ENCODE measurements at regions not wholly inside any gene's neighbourhood (a gene's known extent, or its start where the extent isn't known, plus 50 kb on each side); places are given as distances from the start of the nearest gene placed in this dataset.

DNA sequence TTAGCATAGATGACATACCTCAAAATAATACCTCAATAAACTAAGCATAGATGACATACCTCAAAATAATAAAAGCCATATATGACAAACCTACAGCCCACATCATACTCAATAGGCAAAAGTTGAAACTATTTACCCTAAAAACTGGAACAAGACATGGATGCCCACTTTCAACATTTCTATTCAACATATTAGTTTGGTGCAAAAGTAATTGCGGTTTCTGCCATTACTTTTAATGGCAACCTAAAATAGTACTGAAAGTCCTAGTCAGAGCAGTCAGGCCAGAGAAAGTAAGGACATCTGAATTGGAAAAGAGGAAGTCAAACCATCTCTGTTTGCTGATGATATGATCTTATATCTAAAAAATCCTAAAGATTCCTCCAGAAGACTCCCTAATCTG, 250.4 kb downstream of the RAB28 start:
- H3K4me3 Mint-ChIP-seq = no peak overlapping the region
- H3K9me3 Mint-ChIP-seq = peaks cover 31% of the 10 kb centered on the region
- H3K4me1 Mint-ChIP-seq (ENCODE audit: low read depth) = no peaks in the 10 kb centered on the region
- H3K27me3 Mint-ChIP-seq = no peaks in the 10 kb centered on the region
- H3K36me3 Mint-ChIP-seq (ENCODE audit: low read depth) = peaks cover 11% of the 10 kb centered on the region
- H3K27ac Mint-ChIP-seq = no peak overlapping the region

DNA sequence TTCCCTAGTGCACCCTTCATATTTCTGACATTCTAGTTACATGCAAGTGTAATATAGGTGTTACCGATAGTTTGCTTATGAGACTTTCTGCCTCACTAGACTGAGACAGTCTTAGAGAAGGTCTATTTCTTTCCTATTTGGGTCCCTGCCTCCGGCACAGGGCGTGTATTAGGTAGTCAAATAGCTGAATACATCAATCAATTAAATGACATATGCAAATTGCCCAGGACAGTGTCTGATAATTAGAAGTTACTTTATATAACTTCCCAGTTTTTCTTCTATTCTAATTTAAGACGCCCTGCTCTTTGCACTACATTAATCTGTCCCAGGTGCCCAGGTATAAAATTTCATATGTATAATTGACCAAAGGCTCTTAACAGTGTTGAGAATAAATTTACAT, 264.2 kb downstream of the RAB28 start:
- peaks cover 6% of the 10 kb centered on the region for H3K9me3 Mint-ChIP-seq
- H3K27me3 Mint-ChIP-seq = no peaks in the 10 kb centered on the region
- no peak overlapping the region for H3K4me3 Mint-ChIP-seq
- H3K27ac Mint-ChIP-seq = no peak overlapping the region
- no peaks in the 10 kb centered on the region for H3K36me3 Mint-ChIP-seq (ENCODE audit: low read depth)
- no peaks in the 10 kb centered on the region for H3K4me1 Mint-ChIP-seq (ENCODE audit: low read depth)

DNA sequence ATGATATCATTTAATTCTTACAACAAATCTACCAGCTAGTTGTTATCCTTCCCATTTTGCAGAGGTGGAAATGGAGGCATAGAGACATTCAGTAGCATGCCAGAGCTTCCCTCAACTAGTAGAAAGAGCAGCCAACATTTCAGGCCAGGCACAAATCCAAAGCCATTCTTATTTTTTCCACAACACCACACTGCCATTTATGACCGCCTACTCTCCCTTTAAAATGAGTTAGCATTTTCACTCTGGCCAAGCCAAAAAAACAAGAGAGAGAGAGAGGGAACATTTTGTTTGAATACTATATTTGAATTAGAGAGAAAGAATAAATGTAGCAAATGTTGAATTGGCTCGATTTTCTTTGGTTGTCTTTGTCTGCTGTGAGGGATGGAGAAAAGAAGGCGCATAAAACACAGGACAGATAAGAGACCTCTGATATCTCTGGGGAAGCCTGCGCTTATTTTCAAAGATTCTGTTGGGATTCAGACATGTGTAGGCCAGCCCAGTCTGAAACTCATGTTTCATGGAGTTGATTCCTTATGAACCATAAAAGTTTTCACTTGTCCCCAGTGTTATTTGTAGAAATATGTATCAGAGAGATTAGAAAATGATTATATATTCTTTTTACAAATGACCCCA, 265.7 kb downstream of the RAB28 start:
- H3K9me3 Mint-ChIP-seq = peaks cover 9% of the 10 kb centered on the region
- no peaks in the 10 kb centered on the region for H3K4me1 Mint-ChIP-seq (ENCODE audit: low read depth)
- H3K27ac Mint-ChIP-seq = no peak overlapping the region
- H3K4me3 Mint-ChIP-seq = no peak overlapping the region
- H3K27me3 Mint-ChIP-seq = no peaks in the 10 kb centered on the region
- no peaks in the 10 kb centered on the region for H3K36me3 Mint-ChIP-seq (ENCODE audit: low read depth)

DNA sequence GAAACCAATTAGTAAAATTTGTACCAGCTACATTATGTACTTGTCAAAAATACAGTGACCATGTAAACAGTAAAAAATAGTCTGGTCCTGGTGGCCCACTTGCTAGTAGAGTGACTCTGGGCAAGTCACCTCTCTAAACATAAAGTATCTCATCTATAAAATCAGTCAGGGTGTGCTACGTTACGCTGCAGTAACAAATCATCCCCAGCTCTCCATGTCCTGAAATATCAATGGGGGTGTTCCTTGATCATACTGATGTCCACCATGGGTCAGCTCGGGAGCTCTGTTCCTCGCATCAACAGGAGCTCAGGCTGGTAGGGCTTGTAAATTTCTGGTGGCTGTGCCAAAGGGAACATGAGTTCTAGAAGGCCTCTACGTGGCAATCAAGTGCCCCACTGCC, 268.6 kb downstream of the RAB28 start:
- no peaks in the 10 kb centered on the region for H3K36me3 Mint-ChIP-seq (ENCODE audit: low read depth)
- H3K27me3 Mint-ChIP-seq = no peaks in the 10 kb centered on the region
- no peak overlapping the region for H3K27ac Mint-ChIP-seq
- peaks cover 9% of the 10 kb centered on the region for H3K9me3 Mint-ChIP-seq
- H3K4me3 Mint-ChIP-seq = no peak overlapping the region
- H3K4me1 Mint-ChIP-seq (ENCODE audit: low read depth) = no peaks in the 10 kb centered on the region

DNA sequence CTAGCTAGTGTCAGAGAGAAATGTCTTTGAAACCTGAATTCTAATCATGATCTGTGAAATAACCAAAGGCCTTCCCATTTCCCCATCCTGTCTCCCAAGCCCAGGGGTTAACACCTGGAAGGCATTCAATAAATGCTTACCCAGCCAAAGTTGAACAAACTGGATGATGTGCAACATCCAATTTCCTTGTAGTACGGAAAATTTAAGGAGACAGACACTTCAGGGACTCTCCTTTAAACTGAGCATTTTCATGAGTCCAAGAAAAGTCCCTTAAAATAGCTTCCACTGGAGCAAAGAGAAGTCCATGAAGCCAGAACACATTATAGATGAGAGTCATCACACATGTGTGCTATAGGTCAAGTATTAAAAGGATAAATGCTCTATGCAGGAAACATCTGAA, 271.2 kb downstream of the RAB28 start:
- Mint-ChIP-seq H3K36me3 (ENCODE audit: low read depth) (no peaks in the 10 kb centered on the region), H3K27ac (no peak overlapping the region), H3K4me3 (no peak overlapping the region), H3K4me1 (ENCODE audit: low read depth) (no peaks in the 10 kb centered on the region), H3K27me3 (no peaks in the 10 kb centered on the region), H3K9me3 (peaks cover 9% of the 10 kb centered on the region)

DNA sequence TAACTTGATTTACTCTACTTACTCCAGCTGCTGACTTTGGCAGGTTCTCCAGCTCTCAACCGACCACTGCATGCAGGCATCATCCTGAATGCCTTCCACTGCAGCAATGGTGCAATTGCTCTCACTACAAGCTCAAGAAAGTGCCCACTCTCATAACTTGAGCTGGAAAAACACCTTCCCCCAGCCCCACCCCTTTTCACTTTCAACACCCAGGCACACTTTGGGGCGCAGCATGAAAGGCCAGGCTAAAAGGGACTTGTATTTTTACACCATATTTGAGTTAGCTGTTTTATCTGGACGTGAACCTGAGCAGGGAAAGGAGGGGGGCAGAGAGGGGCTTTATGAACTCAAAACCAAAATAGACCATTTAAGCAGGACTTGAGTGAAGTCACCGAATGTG, 274.5 kb downstream of the RAB28 start:
- Mint-ChIP-seq H3K27me3 (no peaks in the 10 kb centered on the region), H3K9me3 (no peaks in the 10 kb centered on the region)

DNA sequence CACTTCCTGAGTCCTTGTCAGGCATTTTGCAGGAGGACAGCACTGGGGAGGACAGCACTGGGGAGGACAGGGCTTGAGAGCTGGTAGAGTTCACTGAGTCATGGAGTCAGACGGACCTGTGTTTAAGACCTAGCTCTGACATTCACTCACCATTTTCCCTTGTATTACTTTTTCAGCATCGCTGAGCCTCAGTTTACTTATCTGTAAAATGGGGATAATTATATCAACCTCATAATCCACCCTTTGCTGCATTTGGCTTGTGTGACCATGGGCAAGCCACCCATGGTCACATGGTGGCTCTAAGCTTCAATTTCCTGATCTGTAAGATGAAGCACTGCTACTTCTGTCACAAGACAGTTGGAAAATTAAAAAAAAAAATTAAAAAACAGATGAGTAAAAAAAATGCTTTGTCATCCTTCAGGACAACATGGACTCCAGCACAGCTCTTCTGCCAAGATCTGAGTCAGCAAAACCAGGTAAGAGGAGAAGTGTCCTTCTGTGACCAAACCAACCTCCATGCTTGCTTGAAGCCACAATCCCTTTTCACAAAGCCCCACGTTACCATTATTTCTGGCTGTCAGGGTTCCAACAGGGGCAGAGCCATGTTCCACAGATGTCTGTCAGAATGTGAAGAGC, 275.5 kb downstream of the RAB28 start:
- Mint-ChIP-seq H3K4me1 (ENCODE audit: low read depth) (no peaks in the 10 kb centered on the region), H3K36me3 (ENCODE audit: low read depth) (no peaks in the 10 kb centered on the region), H3K4me3 (no peak overlapping the region), H3K9me3 (no peaks in the 10 kb centered on the region), H3K27me3 (no peaks in the 10 kb centered on the region), H3K27ac (no peak overlapping the region)

More for the DNA sequence above, 274.5 kb downstream of the RAB28 start:
- Mint-ChIP-seq H3K36me3 (ENCODE audit: low read depth) (no peaks in the 10 kb centered on the region), H3K4me1 (ENCODE audit: low read depth) (no peaks in the 10 kb centered on the region), H3K27ac (peak overlapping the region; percentile 24), H3K4me3 (no peak overlapping the region)

DNA sequence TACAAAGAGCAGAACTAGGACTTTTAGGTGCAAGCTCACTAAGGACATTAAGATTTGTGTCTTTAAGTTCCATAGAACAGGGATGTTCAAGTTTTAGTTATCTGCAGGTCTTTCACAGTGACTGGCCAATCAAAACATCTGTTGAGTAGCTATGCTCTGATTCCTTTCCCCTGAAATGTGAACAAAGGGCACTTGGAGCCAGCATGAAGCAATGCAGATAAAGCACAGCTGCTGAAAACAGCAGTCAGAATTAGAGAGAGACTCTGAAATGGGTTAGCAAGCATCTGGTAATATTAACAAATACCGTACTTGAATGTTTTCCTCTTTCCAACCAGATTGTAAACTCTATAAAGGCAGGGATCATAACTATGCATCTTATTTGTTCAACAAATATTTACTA, 276.9 kb downstream of the RAB28 start:
- Mint-ChIP-seq H3K27ac (no peak overlapping the region), H3K4me1 (ENCODE audit: low read depth) (no peaks in the 10 kb centered on the region), H3K36me3 (ENCODE audit: low read depth) (no peaks in the 10 kb centered on the region), H3K27me3 (no peaks in the 10 kb centered on the region), H3K9me3 (no peaks in the 10 kb centered on the region), H3K4me3 (no peak overlapping the region)

DNA sequence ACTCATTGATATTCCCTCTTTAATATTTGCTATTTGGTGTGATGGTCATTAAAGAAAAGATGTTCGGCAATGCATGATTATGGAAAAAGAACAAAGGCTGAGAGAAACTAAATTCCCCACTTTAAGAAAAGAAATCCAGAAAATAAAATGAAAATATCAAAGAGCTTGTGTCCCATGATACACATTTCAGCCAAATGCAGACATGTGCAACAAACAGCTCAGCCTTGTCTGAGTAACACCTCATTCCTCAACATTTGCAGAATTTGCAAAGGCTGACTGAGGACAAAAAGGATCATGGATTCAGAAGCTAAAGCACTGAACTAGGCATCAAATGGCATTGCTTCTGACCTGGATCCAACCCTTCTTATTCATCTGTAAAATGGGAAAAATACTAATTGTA, 281.0 kb downstream of the RAB28 start:
- Mint-ChIP-seq H3K9me3 (no peaks in the 10 kb centered on the region), H3K4me1 (ENCODE audit: low read depth) (no peaks in the 10 kb centered on the region), H3K27ac (no peak overlapping the region), H3K36me3 (ENCODE audit: low read depth) (no peaks in the 10 kb centered on the region), H3K27me3 (no peaks in the 10 kb centered on the region), H3K4me3 (no peak overlapping the region)

DNA sequence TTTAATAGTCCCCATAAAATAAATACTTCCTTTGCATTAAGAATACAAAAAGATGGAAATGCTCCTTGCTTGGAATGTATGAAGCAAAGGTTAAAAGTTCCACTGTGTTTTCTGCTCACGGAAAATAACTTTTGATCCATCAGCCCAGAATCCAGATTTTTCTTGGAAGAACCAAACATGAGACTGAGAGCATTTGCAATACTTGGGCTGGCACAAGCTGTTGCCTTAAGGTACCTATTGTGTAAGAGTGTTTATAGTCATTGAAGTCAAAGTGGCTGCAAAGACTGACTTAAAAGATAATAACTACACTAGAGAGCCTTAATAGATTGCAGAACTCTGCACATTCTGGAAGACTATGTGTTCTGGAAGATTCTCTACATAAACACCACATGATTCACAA, 281.4 kb downstream of the RAB28 start:
- Mint-ChIP-seq H3K4me3 (no peak overlapping the region), H3K27ac (no peak overlapping the region), H3K9me3 (no peaks in the 10 kb centered on the region), H3K36me3 (ENCODE audit: low read depth) (no peaks in the 10 kb centered on the region), H3K27me3 (no peaks in the 10 kb centered on the region), H3K4me1 (ENCODE audit: low read depth) (no peaks in the 10 kb centered on the region)

DNA sequence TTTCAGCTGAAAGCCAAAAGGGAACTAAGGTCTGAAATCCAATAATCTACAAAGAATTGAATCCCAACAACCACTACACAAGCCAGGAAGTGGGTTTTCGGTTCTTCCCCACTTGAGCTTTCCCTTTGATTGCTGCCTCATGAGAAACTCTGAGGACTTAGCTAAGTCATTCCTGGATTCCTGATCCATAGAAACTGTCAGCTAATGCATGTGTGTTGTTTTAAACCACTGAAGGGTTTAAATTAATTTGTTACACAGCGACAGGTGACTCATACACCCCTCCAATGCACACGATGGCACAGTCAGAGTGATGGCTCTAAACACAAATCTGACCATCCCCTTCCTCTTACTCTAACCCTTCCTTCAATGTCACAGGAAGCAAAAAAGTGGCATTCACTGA, 282.9 kb downstream of the RAB28 start:
- no peaks in the 10 kb centered on the region for H3K36me3 Mint-ChIP-seq (ENCODE audit: low read depth)
- no peak overlapping the region for H3K27ac Mint-ChIP-seq
- no peak overlapping the region for H3K4me3 Mint-ChIP-seq

DNA sequence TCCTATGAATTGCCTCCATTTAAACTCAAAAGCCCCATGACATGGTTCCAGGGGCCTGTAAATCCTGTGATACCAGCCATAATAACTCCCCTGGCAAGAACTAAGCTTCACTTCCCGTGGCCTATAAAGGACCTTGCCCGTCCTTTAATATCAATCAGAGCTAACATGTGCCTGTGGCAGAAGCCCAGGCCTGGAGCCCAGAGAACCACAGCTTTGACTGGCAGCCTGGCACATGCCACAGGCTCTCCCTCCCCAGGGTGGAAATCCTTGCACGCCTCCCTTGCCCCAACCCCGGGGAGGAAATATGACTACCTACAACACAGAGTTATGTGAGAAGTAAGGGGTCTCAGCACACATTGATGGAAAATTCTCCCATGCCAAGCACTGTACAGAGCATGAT, 287.4 kb downstream of the RAB28 start:
- Mint-ChIP-seq H3K27ac (no peak overlapping the region), H3K4me3 (no peak overlapping the region), H3K4me1 (ENCODE audit: low read depth) (no peaks in the 10 kb centered on the region), H3K27me3 (no peaks in the 10 kb centered on the region), H3K9me3 (peaks cover 9% of the 10 kb centered on the region), H3K36me3 (ENCODE audit: low read depth) (no peaks in the 10 kb centered on the region)

More for the DNA sequence above, 282.9 kb downstream of the RAB28 start:
- Mint-ChIP-seq H3K27me3 (no peaks in the 10 kb centered on the region), H3K4me1 (ENCODE audit: low read depth) (no peaks in the 10 kb centered on the region), H3K9me3 (peaks cover under 1% of the 10 kb centered on the region)

DNA sequence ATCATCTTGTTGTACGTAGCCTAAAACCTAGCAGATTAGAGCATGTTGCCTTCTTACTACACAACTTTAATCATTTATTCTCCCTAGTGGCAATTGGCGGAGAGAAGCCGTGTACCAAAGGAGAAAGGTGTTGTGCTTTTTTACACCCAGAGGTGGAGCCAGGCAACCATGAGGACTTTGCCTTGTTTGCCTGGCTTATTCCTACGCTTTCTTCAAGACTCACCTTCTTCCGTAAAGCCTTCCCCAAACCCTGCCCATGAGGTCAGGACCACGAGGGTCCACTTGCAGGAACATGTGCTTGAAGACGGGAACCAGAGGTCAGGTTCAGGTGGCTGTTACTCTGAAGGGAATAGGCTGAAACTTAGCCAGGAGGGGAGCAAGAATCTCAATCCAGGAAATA, 290.5 kb downstream of the RAB28 start:
- H3K36me3 Mint-ChIP-seq (ENCODE audit: low read depth) = no peaks in the 10 kb centered on the region
- H3K4me3 Mint-ChIP-seq = no peak overlapping the region
- H3K9me3 Mint-ChIP-seq = peaks cover 9% of the 10 kb centered on the region
- no peaks in the 10 kb centered on the region for H3K4me1 Mint-ChIP-seq (ENCODE audit: low read depth)
- H3K27ac Mint-ChIP-seq = no peak overlapping the region
- no peaks in the 10 kb centered on the region for H3K27me3 Mint-ChIP-seq

DNA sequence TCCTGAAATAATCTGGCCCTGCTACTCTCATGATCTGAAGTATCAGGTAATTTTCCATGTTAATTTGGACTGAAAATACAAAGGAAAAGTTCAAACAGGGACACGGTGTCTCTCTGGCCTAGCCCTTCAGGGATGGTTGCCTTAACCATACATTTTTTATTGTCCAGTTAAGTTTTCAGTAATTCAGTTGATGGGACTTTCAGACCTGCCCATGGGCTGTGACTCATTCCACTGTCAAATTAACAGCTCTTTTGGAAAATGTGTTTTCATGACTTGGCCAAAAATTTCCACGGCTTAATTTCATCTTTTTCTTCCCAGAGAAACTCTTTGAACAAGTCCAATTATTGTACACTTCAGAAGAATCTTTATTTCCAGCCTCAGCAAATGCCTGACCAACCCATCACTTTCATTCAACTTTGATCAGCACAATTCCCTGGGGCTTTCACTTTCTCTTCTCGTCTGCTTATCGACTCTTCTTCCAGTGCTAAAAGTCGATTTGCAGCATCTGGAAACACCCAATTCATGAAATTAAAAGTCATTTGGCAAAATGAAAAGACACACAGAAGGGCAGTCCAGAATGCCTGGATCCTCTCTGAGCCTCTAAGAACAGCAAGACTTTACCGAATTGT, 293.9 kb downstream of the RAB28 start:
- Mint-ChIP-seq H3K4me3 (no peak overlapping the region), H3K27ac (no peak overlapping the region), H3K4me1 (ENCODE audit: low read depth) (no peaks in the 10 kb centered on the region), H3K9me3 (peaks cover 13% of the 10 kb centered on the region), H3K27me3 (no peaks in the 10 kb centered on the region), H3K36me3 (ENCODE audit: low read depth) (no peaks in the 10 kb centered on the region)

DNA sequence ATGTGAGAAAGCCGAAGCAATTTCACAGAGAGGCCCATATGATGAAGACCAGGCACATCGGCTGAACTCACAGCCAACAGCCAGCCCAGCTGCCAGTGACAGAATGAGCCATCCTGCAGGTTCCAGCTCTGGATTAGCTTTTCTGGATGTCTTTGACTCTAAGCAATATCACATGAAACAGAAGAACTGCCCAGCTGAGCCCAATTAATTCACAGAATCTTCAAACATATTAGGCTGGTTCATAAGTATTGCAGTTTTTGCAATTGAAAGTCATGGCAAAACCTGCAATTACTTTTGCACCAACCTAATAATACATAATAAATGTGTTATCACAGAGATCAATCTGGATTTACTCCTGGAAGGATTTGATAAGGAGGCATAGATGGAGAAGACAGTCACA, 299.9 kb downstream of the RAB28 start:
- H3K9me3 Mint-ChIP-seq = peaks cover 13% of the 10 kb centered on the region
- H3K27me3 Mint-ChIP-seq = no peaks in the 10 kb centered on the region

DNA sequence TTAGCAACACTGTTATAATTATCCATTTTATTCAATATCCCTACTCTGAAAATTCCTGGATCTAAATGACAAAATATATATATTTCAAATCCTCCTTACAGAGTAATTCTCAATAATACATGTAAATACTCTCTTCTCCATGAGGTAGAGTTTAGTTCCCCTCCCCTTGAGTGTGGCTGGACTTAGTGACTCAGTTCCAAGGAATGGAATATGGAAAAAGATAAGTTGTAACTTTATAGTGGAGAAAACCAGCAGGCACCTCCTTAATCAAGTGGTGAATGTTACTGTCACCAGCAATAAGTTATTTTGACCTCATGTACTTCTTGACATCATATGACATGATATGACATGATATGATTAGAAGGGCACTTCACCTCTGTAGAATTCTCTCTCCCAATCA, 302.0 kb downstream of the RAB28 start:
- Mint-ChIP-seq H3K27me3 (no peaks in the 10 kb centered on the region), H3K36me3 (ENCODE audit: low read depth) (no peaks in the 10 kb centered on the region), H3K4me1 (ENCODE audit: low read depth) (no peaks in the 10 kb centered on the region), H3K4me3 (no peak overlapping the region), H3K27ac (peak overlapping the region; percentile 58), H3K9me3 (peaks cover 8% of the 10 kb centered on the region)

More for the DNA sequence above, 299.9 kb downstream of the RAB28 start:
- H3K27ac Mint-ChIP-seq = no peak overlapping the region
- no peaks in the 10 kb centered on the region for H3K36me3 Mint-ChIP-seq (ENCODE audit: low read depth)
- H3K4me1 Mint-ChIP-seq (ENCODE audit: low read depth) = no peaks in the 10 kb centered on the region
- H3K4me3 Mint-ChIP-seq = no peak overlapping the region

Data from stimulated activated naive CD8-positive, alpha-beta T cell treated with anti-CD3 and anti-CD28 coated beads, Interleukin-15, Interleukin-2, amounts not matched to agents 100 ng/mL and 50 ng/mL, for 24 hours (primary cell).